ENCODE measurements at regions not wholly inside any gene's neighbourhood (a gene's known extent, or its start where the extent isn't known, plus 50 kb on each side); places are given as distances from the start of the nearest gene placed in this dataset.
"Not testable (repeated sequence)": the region's sequence is repeated elsewhere in the genome, so short reads cannot be mapped to it uniquely, and the experiment has no call there.

DNA sequence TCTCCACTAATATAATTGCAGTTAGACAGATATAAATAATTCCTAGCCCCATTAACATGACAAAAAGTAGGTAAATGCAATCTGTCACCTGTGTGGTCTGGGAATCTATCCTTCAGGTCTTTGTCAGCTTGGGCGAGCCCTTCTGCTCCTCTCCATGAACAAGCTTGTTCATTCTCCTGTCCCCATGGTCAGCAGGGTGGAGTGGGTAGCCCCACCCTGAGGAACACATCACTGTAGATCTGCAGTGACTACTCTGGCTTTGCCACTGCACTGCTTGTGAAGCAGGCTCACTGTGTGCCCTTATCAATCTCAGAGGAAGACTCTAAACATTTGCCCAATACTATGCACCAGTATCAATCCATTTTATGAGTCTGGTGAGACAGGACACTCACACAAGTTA, 279.0 kb downstream of the MATN1 start:
- WGBS, 2 donors, result 81 to 89% methylated on average over 1 of the region's 1 CpG
- H3K4me1 ChIP-seq, result no peaks in the 10 kb centered on the region
- no peak for DNase-seq
- no peaks in the 10 kb centered on the region for H3K36me3 ChIP-seq
- H3K27me3 ChIP-seq, result no peaks in the 10 kb centered on the region
- no peak overlapping the region for H3K4me3 ChIP-seq (replicated peaks in 1 of 3)
- H3K9me3 ChIP-seq, result no peaks in the 10 kb centered on the region
- TF ChIP-seq, protein P1, sequence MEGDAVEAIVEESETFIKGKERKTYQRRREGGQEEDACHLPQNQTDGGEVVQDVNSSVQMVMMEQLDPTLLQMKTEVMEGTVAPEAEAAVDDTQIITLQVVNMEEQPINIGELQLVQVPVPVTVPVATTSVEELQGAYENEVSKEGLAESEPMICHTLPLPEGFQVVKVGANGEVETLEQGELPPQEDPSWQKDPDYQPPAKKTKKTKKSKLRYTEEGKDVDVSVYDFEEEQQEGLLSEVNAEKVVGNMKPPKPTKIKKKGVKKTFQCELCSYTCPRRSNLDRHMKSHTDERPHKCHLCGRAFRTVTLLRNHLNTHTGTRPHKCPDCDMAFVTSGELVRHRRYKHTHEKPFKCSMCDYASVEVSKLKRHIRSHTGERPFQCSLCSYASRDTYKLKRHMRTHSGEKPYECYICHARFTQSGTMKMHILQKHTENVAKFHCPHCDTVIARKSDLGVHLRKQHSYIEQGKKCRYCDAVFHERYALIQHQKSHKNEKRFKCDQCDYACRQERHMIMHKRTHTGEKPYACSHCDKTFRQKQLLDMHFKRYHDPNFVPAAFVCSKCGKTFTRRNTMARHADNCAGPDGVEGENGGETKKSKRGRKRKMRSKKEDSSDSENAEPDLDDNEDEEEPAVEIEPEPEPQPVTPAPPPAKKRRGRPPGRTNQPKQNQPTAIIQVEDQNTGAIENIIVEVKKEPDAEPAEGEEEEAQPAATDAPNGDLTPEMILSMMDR (IDR thresholded peaks at IDR 0.05), result no peak
- TF ChIP-seq POLR2A (IDR thresholded peaks at IDR 0.05), result no peak
- no peak overlapping the region for H3K27ac ChIP-seq
- intact Hi-C loops (cut with DNase I), result no loop called here

DNA sequence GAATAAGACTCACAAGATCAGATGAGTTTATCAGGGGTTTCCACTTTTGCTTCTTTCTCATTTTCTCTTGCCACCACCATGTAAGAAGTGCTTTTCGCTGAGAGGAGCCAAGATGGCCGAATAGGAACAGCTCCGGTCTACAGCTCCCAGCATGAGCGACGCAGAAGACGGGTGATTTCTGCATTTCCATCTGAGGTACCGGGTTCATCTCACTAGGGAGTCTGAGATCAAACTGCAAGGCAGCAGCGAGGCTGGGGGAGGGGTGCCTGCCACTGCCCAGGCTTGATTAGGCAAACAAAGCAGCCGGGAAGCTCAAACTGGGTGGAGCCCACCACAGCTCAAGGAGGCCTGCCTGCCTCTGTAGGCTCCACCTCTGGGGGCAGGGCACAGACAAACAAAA, 285.1 kb downstream of the MATN1 start:
- 74 to 82% methylated on average over 7 to 8 of the region's 9 CpGs for WGBS, 2 donors
- DNase-seq; H3K27me3 ChIP-seq; H3K9me3 ChIP-seq; H3K27ac ChIP-seq; H3K36me3 ChIP-seq; H3K4me3 ChIP-seq (replicated peaks in 1 of 3); H3K4me1 ChIP-seq; intact Hi-C loops (cut with DNase I): not testable (repeated sequence)

DNA sequence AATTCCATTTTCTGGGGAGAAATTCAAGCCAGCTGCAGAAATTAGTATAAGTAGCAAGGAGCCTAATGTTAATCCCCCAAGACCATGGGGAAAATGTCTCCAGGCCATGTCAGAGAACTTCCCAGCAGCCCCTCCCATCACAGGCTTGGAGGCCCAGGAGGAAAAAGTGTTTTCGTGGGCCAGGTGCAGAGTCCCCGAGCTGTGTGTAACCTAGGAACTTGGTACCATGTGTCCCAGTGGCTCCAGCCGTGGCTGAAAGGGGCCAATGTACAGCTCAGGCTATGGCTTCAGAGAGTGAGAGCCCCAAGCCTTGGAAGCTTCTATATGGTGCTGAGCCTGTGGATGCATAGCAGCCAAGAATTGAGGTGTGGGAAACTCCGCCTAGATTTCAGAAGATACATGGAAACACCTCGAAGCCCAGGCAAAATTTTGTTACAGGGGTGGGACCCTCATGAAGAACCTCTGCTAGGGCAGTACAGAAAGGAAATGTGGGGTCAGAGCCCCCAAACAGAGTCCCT, 286.3 kb downstream of the MATN1 start:
- intact Hi-C loops (cut with DNase I), result no loop called here
- TF ChIP-seq, protein P1 (IDR thresholded peaks at IDR 0.05), result no peak
- no peak for TF ChIP-seq POLR2A (IDR thresholded peaks at IDR 0.05)
- no peak overlapping the region for H3K4me3 ChIP-seq (replicated peaks in 1 of 3)

DNA sequence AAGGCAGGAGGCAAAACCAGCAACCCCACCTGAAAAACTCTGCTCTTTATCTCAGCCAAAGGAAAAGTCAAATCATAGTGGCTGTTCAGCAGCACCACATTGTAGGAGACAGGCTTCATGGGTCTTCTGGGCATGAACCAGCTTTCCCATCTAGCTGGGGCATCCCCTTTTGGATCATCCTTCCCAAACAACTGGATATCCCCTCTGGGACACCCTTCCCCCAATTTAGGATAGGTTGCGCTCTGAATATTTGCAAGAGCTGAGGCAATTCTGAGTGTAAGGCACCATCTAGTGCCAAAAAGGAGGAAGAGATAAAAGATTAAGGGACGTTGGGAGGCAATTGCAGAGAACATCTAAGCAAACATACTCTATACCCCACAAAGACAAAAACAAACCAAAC, 295.8 kb downstream of the MATN1 start:
- Histone ChIP-seq H3K27me3 (no peaks in the 10 kb centered on the region), H3K36me3 (no peaks in the 10 kb centered on the region), H3K4me1 (no peaks in the 10 kb centered on the region), H3K9me3 (no peaks in the 10 kb centered on the region), H3K4me3 (replicated peaks in 1 of 3) (no peak overlapping the region), H3K27ac (no peak overlapping the region)
- no peak for DNase-seq
- 47 to 55% methylated on average over 2 of the region's 2 CpGs for WGBS, 2 donors
- no peak for TF ChIP-seq POLR2A (IDR thresholded peaks at IDR 0.05)
- TF ChIP-seq, protein P1 (IDR thresholded peaks at IDR 0.05), result no peak
- intact Hi-C loops (cut with DNase I), result no loop called here

More for the DNA sequence above, 286.3 kb downstream of the MATN1 start:
- Histone ChIP-seq H3K27me3 (no peaks in the 10 kb centered on the region), H3K27ac (no peak overlapping the region), H3K36me3 (no peaks in the 10 kb centered on the region), H3K9me3 (no peaks in the 10 kb centered on the region), H3K4me1 (no peaks in the 10 kb centered on the region)
- no peak for DNase-seq
- WGBS, 2 donors, result 86 to 93% methylated on average over 3 to 5 of the region's 5 CpGs

DNA sequence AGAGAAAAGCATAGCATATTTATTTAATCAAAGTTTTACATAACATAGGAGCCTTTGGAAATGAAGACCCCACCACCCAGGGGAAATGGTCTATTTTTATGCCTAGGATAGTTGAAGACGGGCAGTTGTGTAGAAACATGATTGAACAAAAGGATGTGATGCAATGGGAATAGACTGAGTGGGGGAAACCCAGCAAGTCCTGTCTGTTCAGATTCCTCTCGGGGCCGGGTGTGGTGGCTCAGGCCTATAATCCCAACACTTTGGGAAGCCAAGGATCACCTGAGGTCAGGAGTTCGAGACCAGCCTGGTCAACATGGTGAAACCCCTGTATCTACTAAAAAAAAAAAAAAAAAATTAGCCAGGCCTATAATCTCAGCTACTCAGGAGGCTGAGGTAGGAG, 298.3 kb downstream of the MATN1 start:
- Histone ChIP-seq H3K4me3 (replicated peaks in 1 of 3) (no peak overlapping the region), H3K9me3 (no peaks in the 10 kb centered on the region), H3K27me3 (no peaks in the 10 kb centered on the region), H3K36me3 (no peaks in the 10 kb centered on the region), H3K27ac (no peak overlapping the region), H3K4me1 (no peaks in the 10 kb centered on the region)
- intact Hi-C loops (cut with DNase I), result no loop called here
- no peak for TF ChIP-seq POLR2A (IDR thresholded peaks at IDR 0.05)
- TF ChIP-seq, protein P1 (IDR thresholded peaks at IDR 0.05), result no peak
- 71 to 80% methylated on average over 4 of the region's 4 CpGs for WGBS, 2 donors
- DNase-seq, result no peak

DNA sequence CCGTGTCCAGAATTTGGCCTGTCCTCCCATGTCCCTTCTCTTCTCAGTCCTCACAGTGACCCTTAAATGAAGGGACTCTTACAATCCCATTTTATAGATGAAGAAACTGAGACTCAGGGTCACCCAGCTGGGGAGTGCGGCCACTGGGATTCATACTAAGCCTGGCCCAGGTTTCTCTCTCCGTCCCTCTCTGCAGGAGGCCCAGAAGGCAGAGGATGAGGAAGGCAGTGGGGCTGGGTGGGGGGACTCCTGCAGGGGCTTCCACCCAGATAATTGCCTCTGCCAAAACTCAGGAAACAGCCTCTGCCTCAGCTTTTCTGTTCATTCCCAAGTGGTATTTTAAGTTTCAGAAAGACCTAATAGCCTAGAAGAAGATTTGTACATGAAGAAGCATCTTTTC, 299.8 kb downstream of the MATN1 start:
- H3K27me3 ChIP-seq, result no peaks in the 10 kb centered on the region
- no peak for TF ChIP-seq POLR2A (IDR thresholded peaks at IDR 0.05)
- TF ChIP-seq, protein P1 (IDR thresholded peaks at IDR 0.05), result no peak
- no peak overlapping the region for H3K27ac ChIP-seq
- no peak for DNase-seq
- intact Hi-C loops (cut with DNase I), result no loop called here
- H3K4me3 ChIP-seq (replicated peaks in 1 of 3), result no peak overlapping the region
- no peaks in the 10 kb centered on the region for H3K9me3 ChIP-seq
- no peaks in the 10 kb centered on the region for H3K4me1 ChIP-seq
- H3K36me3 ChIP-seq, result no peaks in the 10 kb centered on the region
- WGBS, 2 donors, result 73 to 83% methylated on average over 3 of the region's 3 CpGs

Measured in thyroid gland (tissue), 4 donors.